ENCODE measurements at regions not wholly inside any gene's neighbourhood (a gene's known extent, or its start where the extent isn't known, plus 50 kb on each side); places are given as distances from the start of the nearest gene placed in this dataset.

DNA sequence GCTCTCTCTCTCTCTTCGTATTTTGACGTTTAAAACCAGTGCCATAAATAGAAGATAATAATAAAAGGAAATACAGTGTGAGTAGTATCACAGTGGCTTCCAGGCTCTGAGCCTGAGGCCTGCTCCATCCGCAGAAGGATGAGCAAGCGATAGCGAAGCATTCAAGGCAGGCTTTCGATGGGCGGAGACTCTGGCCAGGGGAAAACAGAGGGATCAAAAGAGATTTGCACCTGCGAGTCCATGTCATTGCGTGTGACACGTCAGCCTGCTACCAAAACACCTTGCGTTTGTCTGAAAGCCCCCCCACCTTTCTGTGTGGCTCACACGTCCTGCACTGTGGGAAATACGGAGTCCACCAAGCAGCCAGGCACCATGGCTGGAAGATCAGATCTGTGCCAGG lies 377.3 kb upstream of the SULF2 start:
- Histone ChIP-seq H3K79me2 (ENCODE audit: control insufficient read depth, low read length) (no peaks in the 10 kb centered on the region), H3K36me3 (ENCODE audit: control insufficient read depth, low read length) (no peaks in the 10 kb centered on the region), H3K4me1 (ENCODE audit: control insufficient read depth, low read length) (no peaks in the 10 kb centered on the region), H3K4me2 (ENCODE audit: low read length) (no peak overlapping the region), H3K27ac (ENCODE audit: low read depth, low read length) (no peak overlapping the region), H3K9me3 (ENCODE audit: control insufficient read depth, insufficient read depth, low read length) (no peaks in the 10 kb centered on the region), H4K20me1 (ENCODE audit: control insufficient read depth, insufficient read depth, low read depth, low read length) (no peaks in the 10 kb centered on the region), H3K4me3 (ENCODE audit: low read length) (no peak overlapping the region), H3F3A (ENCODE audit: control insufficient read depth, insufficient read depth) (no peaks in the 10 kb centered on the region), H3K9me2 (replicated peaks; ENCODE audit: control insufficient read depth, low read length) (no peaks in the 10 kb centered on the region), H3K27me3 (ENCODE audit: control insufficient read depth, low read length) (no peaks in the 10 kb centered on the region)
- no peak for TF ChIP-seq EZH2phosphoT487 (IDR thresholded peaks at IDR 0.05; ENCODE audit: borderline replicate concordance, low read length)
- TF ChIP-seq, protein P1, sequence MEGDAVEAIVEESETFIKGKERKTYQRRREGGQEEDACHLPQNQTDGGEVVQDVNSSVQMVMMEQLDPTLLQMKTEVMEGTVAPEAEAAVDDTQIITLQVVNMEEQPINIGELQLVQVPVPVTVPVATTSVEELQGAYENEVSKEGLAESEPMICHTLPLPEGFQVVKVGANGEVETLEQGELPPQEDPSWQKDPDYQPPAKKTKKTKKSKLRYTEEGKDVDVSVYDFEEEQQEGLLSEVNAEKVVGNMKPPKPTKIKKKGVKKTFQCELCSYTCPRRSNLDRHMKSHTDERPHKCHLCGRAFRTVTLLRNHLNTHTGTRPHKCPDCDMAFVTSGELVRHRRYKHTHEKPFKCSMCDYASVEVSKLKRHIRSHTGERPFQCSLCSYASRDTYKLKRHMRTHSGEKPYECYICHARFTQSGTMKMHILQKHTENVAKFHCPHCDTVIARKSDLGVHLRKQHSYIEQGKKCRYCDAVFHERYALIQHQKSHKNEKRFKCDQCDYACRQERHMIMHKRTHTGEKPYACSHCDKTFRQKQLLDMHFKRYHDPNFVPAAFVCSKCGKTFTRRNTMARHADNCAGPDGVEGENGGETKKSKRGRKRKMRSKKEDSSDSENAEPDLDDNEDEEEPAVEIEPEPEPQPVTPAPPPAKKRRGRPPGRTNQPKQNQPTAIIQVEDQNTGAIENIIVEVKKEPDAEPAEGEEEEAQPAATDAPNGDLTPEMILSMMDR (IDR thresholded peaks at IDR 0.05; ENCODE audit: low read depth, low read length, poor library complexity, severe bottlenecking), result no peak

DNA sequence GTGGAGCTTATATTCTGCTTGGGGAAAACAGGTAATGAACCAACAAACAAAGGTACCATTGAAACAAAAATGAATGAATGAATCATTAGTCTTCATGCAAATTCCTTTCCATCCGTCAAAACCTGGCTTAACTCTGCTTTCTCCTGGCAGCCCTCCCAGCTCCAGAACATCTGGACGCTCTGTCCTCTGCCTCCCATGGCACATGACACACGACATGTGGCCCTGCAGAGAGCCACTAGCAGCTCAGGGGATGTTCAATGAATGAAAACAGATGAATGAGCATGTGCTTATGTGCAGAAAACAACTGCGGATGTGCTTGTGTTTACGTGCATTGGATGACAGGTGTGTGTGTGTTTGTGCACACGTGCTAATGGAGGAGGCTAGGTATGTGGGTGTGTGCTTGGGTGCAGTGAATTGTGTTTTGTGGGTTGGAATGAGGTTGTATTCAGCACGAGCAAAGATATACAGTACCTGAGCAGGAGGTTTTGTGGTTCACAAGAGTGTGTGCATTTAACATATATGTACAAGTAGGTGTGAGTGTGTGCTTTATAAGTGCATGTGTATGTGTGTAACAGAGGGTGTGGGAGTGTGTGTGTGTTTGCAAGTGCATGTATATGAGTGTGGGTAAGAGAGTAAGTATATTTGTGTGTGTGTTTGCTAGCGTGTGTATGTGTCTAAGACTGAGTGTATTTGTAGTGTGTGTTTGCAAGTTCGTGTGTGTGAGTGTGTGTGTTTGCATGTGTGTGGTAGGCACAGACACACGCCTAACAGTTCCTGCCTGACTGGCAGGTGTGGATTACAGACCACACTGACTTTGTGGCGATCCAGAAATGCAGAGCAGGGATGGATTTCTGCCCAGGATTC lies 374.1 kb upstream of the SULF2 start:
- Histone ChIP-seq H3F3A (ENCODE audit: control insufficient read depth, insufficient read depth) (no peaks in the 10 kb centered on the region), H3K4me1 (ENCODE audit: control insufficient read depth, low read length) (no peaks in the 10 kb centered on the region), H4K20me1 (ENCODE audit: control insufficient read depth, insufficient read depth, low read depth, low read length) (no peaks in the 10 kb centered on the region), H3K9me3 (ENCODE audit: control insufficient read depth, insufficient read depth, low read length) (peaks cover 7% of the 10 kb centered on the region; the same call in 1 of the 2 replicates), H3K4me2 (ENCODE audit: low read length) (no peak overlapping the region), H3K27ac (ENCODE audit: low read depth, low read length) (no peak overlapping the region), H3K27me3 (ENCODE audit: control insufficient read depth, low read length) (no peaks in the 10 kb centered on the region), H3K4me3 (ENCODE audit: low read length) (no peak overlapping the region), H3K9me2 (replicated peaks; ENCODE audit: control insufficient read depth, low read length) (no peaks in the 10 kb centered on the region), H3K36me3 (ENCODE audit: control insufficient read depth, low read length) (no peaks in the 10 kb centered on the region), H3K79me2 (ENCODE audit: control insufficient read depth, low read length) (no peaks in the 10 kb centered on the region)
- no peak for TF ChIP-seq EZH2phosphoT487 (IDR thresholded peaks at IDR 0.05; ENCODE audit: borderline replicate concordance, low read length)
- TF ChIP-seq, protein P1 (IDR thresholded peaks at IDR 0.05; ENCODE audit: low read depth, low read length, poor library complexity, severe bottlenecking), result no peak

GRCh38 chr20:48158014-48158413 lies 372.7 kb upstream of the SULF2 start:
- H3K4me3 ChIP-seq (ENCODE audit: low read length), result no peak overlapping the region
- no peaks in the 10 kb centered on the region for H3K27me3 ChIP-seq (ENCODE audit: control insufficient read depth, low read length)
- H3K27ac ChIP-seq (ENCODE audit: low read depth, low read length), result no peak overlapping the region
- no peaks in the 10 kb centered on the region for H3K9me2 ChIP-seq (replicated peaks; ENCODE audit: control insufficient read depth, low read length)
- TF ChIP-seq, protein P1 (IDR thresholded peaks at IDR 0.05; ENCODE audit: low read depth, low read length, poor library complexity, severe bottlenecking), result no peak
- no peak for TF ChIP-seq EZH2phosphoT487 (IDR thresholded peaks at IDR 0.05; ENCODE audit: borderline replicate concordance, low read length)
- no peaks in the 10 kb centered on the region for H3K79me2 ChIP-seq (ENCODE audit: control insufficient read depth, low read length)
- H3F3A ChIP-seq (ENCODE audit: control insufficient read depth, insufficient read depth), result no peaks in the 10 kb centered on the region
- peaks cover 7% of the 10 kb centered on the region; the same call in 1 of the 2 replicates for H3K9me3 ChIP-seq (ENCODE audit: control insufficient read depth, insufficient read depth, low read length)
- H3K36me3 ChIP-seq (ENCODE audit: control insufficient read depth, low read length), result no peaks in the 10 kb centered on the region
- H4K20me1 ChIP-seq (ENCODE audit: control insufficient read depth, insufficient read depth, low read depth, low read length), result no peaks in the 10 kb centered on the region
- no peak overlapping the region for H3K4me2 ChIP-seq (ENCODE audit: low read length)
- H3K4me1 ChIP-seq (ENCODE audit: control insufficient read depth, low read length), result no peaks in the 10 kb centered on the region
